Fibroblast of the conjunctiva (primary cell): ENCODE measurements at regions not wholly inside any gene's neighbourhood (a gene's known extent, or its start where the extent isn't known, plus 50 kb on each side); places are given as distances from the start of the nearest gene placed in this dataset.
A peak's percentile ranks its signal among the peaks of the same experiment; 100 is the strongest.

ENCODE experiments used
- DNase-seq: peaks from one replicate; pipeline ENCODE4 v3.0.0-alpha.2; 2010; ENCODE audit warnings: low read depth

- DNase-seq, result no peak
Observed at GRCh38 chr6:71124340-71124739, 164.3 kb upstream of the OGFRL1 start.

GRCh38 chr6:71125216-71125615, 163.4 kb upstream of the OGFRL1 start:
- no peak for DNase-seq

DNA sequence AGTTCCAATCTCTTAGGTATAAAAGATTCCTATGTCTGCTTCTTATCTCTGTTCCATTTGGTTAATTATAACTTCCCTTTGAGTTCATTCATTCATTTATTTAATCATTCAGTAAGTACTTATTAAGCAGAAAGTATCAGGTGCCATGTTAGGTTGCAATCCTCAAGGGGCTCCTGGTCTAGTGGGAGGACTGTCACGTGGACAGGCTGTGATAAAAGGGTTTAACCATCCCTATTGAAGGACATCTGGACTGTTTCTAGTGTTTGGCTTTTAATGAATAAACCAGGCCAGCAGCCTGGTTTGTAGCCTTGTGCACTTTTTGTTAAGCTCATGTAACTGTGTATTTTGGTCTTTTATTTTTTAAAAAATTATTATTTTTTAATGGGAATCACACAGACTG, 162.1 kb upstream of the OGFRL1 start:
- DNase-seq, result no peak

DNA sequence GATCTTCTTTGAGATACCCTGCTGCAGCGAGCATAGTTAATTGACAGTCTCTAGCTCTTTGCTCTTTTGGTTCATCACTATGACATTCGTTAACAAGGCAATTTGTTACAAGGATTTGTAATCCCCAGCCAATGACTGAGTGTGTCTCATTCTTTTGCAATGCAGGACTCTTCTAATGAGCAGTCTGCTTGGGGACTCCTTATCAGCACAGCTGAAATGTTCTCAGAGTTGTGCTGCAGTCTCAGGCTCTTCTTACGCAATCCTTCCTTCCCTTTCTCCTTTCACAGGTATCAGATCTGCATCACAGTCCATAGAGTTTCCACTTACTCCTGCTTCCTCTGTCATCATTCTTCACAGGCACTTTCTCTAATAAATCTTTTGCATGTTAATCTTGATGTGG, 161.2 kb upstream of the OGFRL1 start:
- no peak for DNase-seq

DNA sequence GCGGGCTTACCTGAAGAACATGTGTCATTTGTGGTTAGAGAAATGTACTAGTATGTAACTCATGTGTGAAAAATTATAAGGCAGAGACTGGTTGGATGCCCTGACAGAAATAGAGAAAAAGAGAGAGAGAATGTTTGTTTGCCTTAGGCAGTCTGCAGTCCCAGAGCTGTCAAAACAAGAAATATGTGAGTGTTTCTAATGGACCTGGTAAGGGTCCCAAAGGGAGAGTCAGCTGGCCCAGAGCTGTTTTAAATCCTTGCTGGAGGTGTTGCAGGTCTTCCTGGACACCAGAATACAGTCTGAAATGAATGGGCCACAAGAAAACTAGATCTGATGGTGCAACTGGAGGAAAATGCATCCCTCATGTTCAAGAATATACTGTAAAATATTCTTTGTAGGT, 158.3 kb upstream of the OGFRL1 start:
- DNase-seq, result no peak

GRCh38 chr6:71134929-71135642, 153.5 kb upstream of the OGFRL1 start:
- DNase-seq, result no peak

DNA sequence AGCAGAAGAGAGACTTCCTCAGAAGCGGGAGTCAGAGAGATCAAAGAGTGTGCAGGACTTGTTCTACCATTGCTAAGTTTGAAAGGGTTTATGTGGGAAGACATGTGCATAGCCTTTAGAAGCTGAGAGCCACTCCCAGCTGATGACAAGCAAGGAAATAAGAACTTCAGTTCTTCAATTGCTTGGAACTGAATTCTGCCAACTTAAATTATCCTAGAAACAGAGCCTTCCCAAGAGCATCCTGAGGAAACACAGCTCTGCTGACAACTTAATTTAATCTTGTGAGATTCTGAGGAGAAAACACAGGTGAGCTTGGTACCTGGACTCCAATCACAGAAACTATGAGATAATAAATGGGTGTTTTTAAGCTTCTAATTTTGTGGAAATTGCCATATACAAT, 150.6 kb upstream of the OGFRL1 start:
- DNase-seq, result no peak

GRCh38 chr6:71138376-71138775, 150.2 kb upstream of the OGFRL1 start:
- DNase-seq, result no peak

DNA sequence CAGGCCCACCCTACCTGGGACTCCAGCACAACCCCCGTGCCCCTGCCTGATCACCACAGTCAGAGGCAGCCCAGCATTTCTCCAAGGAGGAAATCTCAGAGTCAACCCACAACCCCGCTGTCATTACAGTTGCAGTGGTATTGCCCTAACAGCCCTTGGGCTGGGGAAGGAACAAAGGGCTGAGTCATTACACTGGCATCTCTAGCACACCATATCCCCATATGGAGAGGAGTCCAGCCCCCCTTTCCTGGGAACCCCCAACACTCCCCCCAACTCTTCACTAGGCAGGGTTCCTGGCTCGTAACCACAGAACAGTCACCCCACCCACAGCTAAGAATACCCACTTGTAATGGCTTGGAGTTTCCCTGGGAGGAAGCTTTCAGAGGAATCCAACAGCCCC, 149.4 kb upstream of the OGFRL1 start:
- no peak for DNase-seq

DNA sequence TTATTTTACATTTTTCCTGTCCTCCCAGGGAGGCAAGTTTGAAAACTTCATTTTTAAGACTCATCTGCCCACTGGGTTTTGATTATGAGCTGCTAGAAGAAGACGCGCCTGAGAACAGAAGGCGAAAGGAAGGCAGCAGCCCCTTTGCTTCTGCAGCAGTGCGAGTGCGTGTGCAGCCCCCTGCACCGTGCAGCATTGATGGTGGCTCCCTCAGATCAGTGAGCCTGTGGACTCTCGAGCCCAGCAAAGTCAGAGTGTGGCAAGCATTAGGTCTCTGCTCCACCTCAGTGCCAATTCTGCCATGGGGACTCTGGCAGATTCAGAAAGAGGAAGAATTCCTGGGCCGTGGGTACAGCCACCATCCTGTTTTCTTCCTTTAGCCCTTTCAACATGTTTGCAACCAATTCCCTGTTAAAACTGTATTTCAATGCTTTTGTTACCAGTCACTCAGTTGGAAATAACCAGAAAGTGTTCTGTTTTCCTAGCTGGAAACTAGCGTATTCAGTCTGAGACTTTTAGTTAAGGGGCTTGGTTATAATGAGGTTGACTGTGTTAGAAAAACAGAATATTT, 134.8 kb upstream of the OGFRL1 start:
- DNase-seq, result no peak

DNA sequence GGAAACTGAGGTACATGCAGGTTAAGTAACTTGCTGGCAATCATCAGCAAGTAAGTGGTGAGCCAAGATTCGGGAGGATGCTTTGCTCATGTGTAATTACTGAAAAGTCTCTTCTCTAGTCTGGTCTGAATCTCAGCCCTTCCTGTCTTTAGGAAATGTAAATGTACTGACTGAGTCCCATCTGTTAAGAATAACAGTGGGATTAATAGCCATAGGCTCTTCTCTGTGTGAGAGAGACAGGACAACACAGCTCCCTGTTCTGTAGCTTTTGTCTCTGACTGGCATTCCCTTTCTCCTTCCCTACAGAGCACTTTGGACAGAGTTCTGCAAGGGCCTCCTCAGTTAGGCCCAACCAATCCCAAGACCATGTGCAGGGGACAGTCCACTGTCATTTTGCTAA, 131.3 kb upstream of the OGFRL1 start:
- DNase-seq, result no peak

GRCh38 chr6:71164890-71165289, 123.7 kb upstream of the OGFRL1 start:
- DNase-seq, result no peak

GRCh38 chr6:71168233-71168765, 120.3 kb upstream of the OGFRL1 start:
- DNase-seq, result no peak

- DNase-seq, result no peak
Observed at GRCh38 chr6:71171497-71172070, 117.0 kb upstream of the OGFRL1 start.

DNA sequence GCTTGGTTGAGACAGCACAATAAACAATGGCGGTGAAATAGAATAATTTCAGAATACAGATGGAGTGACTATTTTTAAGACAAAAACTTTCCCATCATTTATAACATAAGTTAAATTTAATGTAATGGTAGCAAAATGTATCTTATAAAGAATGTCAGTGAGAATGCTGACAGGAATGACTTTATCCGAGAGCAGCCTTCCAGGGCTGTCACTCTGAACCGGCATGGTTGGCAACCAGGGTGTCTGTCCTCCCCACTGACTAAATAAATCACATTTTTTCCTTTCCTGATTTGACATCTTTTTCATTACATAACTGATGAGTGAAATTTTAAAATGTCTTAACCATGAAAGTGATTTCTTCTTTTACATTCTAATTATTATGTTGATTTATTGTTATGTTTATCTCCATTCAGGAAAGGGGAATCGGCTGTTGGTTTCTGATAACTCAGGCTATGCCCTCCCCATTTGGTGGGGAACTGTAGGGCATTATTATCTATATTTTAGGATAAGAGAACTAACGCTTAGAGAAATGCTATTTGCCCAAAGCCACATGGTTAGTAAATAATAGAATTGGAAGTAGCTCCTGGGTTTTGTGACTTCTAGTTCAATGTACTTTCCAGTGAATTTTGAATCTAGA, 109.2 kb upstream of the OGFRL1 start:
- DNase-seq, result no peak

DNA sequence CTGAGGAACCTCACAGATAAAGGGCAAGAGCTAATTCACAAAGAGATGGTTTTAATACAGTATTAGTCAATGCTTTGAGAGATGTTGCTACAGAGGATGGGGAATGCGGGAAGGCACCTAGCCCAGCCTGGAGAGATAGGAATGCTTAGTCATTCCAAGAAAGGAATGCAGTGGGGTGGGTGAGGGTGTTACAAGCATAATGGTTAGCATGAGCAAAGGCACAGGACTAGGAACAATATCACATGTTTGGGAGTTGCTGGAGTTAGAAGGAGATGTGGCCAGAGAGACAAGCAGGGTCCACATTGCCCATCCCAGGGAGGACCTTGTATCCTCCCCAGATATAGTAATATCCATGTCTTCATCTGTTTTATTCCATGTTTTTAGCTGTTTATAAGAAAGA, 107.0 kb upstream of the OGFRL1 start:
- no peak for DNase-seq

GRCh38 chr6:71187141-71187540, 101.5 kb upstream of the OGFRL1 start:
- DNase-seq, result no peak

DNA sequence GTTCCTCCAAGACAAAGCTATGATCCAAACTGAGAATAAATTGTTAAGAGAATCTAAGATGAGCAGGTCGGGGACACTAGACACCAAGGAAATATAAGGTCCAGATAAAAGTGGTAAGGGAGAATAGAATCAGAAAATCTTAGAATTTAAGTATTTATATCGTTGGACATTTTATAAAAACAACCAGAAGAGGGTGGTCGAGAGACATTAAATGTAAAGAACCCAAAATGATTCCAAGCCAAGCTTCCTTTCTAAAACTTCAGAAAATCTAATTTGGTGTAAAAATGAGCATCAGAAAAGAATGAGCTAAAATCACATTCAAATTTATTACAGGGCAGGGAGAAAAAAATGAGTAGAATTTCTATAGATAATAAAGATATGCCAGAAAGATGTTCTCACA, 97.8 kb upstream of the OGFRL1 start:
- peak; percentile 27 for DNase-seq

GRCh38 chr6:71194724-71195123, 93.9 kb upstream of the OGFRL1 start:
- DNase-seq, result peak; percentile 9

- no peak for DNase-seq
Observed at GRCh38 chr6:71197267-71197666, 91.3 kb upstream of the OGFRL1 start.

DNA sequence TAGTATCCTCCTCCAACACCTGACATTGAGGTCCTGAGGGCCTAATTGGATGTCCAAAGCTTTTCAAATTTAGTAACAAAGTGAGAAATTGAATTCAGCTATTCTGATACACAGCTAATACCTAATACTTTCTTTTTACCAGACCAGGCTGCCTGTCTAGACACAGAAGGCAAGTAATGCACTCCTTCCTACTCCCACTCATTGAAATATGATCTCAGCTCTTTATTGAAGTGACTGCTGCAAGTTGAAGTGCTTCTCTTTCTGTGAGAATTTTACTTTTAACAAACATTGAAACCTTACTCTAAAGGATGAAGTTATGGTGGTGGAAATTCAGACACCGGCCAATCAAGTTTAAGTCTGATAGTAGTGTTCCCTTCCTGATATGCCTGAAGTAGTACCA, 90.8 kb upstream of the OGFRL1 start:
- no peak for DNase-seq

- no peak for DNase-seq
Observed at GRCh38 chr6:71198908-71199307, 89.7 kb upstream of the OGFRL1 start.

GRCh38 chr6:71199736-71200135, 88.9 kb upstream of the OGFRL1 start:
- DNase-seq, result no peak
